SK-N-SH (cell line): ENCODE measurements at regions not wholly inside any gene's neighbourhood (a gene's known extent, or its start where the extent isn't known, plus 50 kb on each side); places are given as distances from the start of the nearest gene placed in this dataset.

Source experiments
- CHD2 ChIP-seq: fragments of 150-350 bp; IDR thresholded peaks from 2 replicates; pipeline ENCODE4 v1.6.1; 2018; ENCODE audit warnings: low read length; ENCODE audit not compliant: partially characterized antibody
- CTCF ChIP-seq: fragments of 200-600 bp; sonication (generic); IDR thresholded peaks from 2 replicates; pipeline ENCODE4 v1.6.1; 2017; ENCODE audit warnings: antibody characterized with exemption, mild to moderate bottlenecking, moderate library complexity
- EZH2phosphoT487 ChIP-seq: fragments of 200-600 bp; sonication (generic); IDR thresholded peaks from 2 replicates; pipeline ENCODE4 v1.6.1; 2017; ENCODE audit warnings: low read depth, mixed run types, mild to moderate bottlenecking, antibody characterized with exemption, moderate library complexity, borderline replicate concordance
- FOSL2 ChIP-seq: IDR thresholded peaks from 2 replicates; pipeline ENCODE4 v1.4.0; 2012; ENCODE audit warnings: low read depth, mild to moderate bottlenecking, moderate library complexity, borderline replicate concordance
- POLR2AphosphoS5 ChIP-seq: IDR thresholded peaks from 2 replicates; pipeline ENCODE4 v1.6.1; 2012; ENCODE audit warnings: low read depth, low read length
- RCOR1 ChIP-seq: fragments of 150-350 bp; IDR thresholded peaks from 2 replicates; pipeline ENCODE4 v1.6.1; 2017; ENCODE audit warnings: antibody characterized with exemption, low read length
- REST ChIP-seq: IDR thresholded peaks from 2 replicates; pipeline ENCODE4 v1.6.1; 2012; ENCODE audit warnings: mild to moderate bottlenecking, low read depth, low read length, moderate library complexity
- TCF12 ChIP-seq: IDR thresholded peaks from 2 replicates; pipeline ENCODE4 v1.4.0; 2012
- USF2 ChIP-seq: fragments of 150-350 bp; IDR thresholded peaks from 2 replicates; pipeline ENCODE4 v1.6.1; 2017; ENCODE audit warnings: antibody characterized with exemption, low read length, low read depth, borderline replicate concordance

- TF ChIP-seq CTCF, result no peak
- TF ChIP-seq EZH2phosphoT487, result no peak
- no peak for TF ChIP-seq REST
- no peak for TF ChIP-seq RCOR1
- no peak for TF ChIP-seq CHD2
- TF ChIP-seq USF2, result no peak
- TF ChIP-seq FOSL2, result no peak
- TF ChIP-seq POLR2AphosphoS5, result no peak
- TF ChIP-seq TCF12, result no peak
Measured at GRCh38 chr10:111856631-111857030, 326.9 kb downstream of the GPAM start.
